A549 (cell line): ENCODE measurements at regions not wholly inside any gene's neighbourhood (a gene's known extent, or its start where the extent isn't known, plus 50 kb on each side); places are given as distances from the start of the nearest gene placed in this dataset.
A peak's percentile ranks its signal among the peaks of the same experiment; 100 is the strongest.

Source experiments
- ATAC-seq, 2 experiments: fragments of 200-7000 bp in 1 of 2; fragments of >200 bp in 1 of 2; cut with Nextera tagmentation in 1 of 2; cut with Tn5 transposase in 1 of 2; 3 replicates each; pipeline versions ENCODE4 v1.8.0 to v1.9.1; 2018 to 2020; ENCODE audit warnings: mild to moderate bottlenecking in 1 of 2, moderate library complexity in 1 of 2
- CTCF ChIA-PET: fragments of 300-600 bp; sonication (Branson Sonifier 250); formaldehyde crosslinking; extraction: SDS; loops from one replicate; lab custom pipeline; 2021; ENCODE audit warnings: antibody characterized with exemption, inconsistent platforms; lab: Yijun Ruan, JAX
- POLR2A ChIA-PET: fragments of 350-600 bp; formaldehyde crosslinking; extraction: SDS; loops from one replicate; lab custom pipeline; 2021; ENCODE audit warnings: antibody characterized with exemption, inconsistent platforms; lab: Yijun Ruan, JAX
- DNase-seq, 2 experiments: peaks; one replicate each; pipeline versions ENCODE4 v3.0.0 to v3.0.0-alpha.2; 2011 to 2016; ENCODE audit warnings: low read depth in 1 of 2, low spot score in 1 of 2
- FAIRE-seq: peaks from 2 replicates; lab custom pipeline; 2011; peaks lifted over from hg19 to GRCh38; lab: Jason Lieb, UNC
- H3K27ac ChIP-seq, 2 experiments: fragments of >200 bp; sonication (Bioruptor Twin); formaldehyde crosslinking; 3 replicates each; pipeline ENCODE4 v1.5.1; 2016 to 2017
- H3K4me1 ChIP-seq: fragments of >200 bp; sonication (Bioruptor Twin); formaldehyde crosslinking; 3 replicates; pipeline ENCODE4 v1.6.1; 2016
- H3K4me2 ChIP-seq: fragments of >200 bp; sonication (Bioruptor Twin); formaldehyde crosslinking; 3 replicates; pipeline ENCODE4 v1.6.1; 2016
- H3K4me3 ChIP-seq: fragments of >200 bp; sonication (Bioruptor Twin); formaldehyde crosslinking; 3 replicates; pipeline ENCODE4 v1.5.1; 2016
- H3K9me3 ChIP-seq: fragments of >200 bp; sonication (Bioruptor Twin); formaldehyde crosslinking; 3 replicates; pipeline ENCODE4 v1.6.1; 2016
- BCL3 ChIP-seq: fragments of >200 bp; sonication (Bioruptor Twin); formaldehyde crosslinking; IDR thresholded peaks from 3 replicates; pipeline ENCODE4 v1.6.1; 2016
- CBX8 ChIP-seq: fragments of 200-600 bp; sonication (generic); IDR thresholded peaks from 2 replicates; pipeline ENCODE4 v1.6.1; 2016
- CHD2 ChIP-seq: fragments of 150-350 bp; IDR thresholded peaks from 2 replicates; pipeline ENCODE4 v1.6.1; 2014; ENCODE audit warnings: low read length; ENCODE audit not compliant: partially characterized antibody
- CTCF ChIP-seq: fragments of >200 bp; sonication (Bioruptor Twin); formaldehyde crosslinking; IDR thresholded peaks from 3 replicates; pipeline ENCODE4 v1.5.1; 2016
- ELK1 ChIP-seq: fragments of 150-350 bp; IDR thresholded peaks from 2 replicates; pipeline ENCODE4 v1.6.1; 2014; ENCODE audit warnings: low read depth, mild to moderate bottlenecking, low read length
- EP300 ChIP-seq, 2 experiments: fragments of >200 bp; sonication (Bioruptor Twin); formaldehyde crosslinking; IDR thresholded peaks; 2 replicates in 1 of 2; 3 replicates in 1 of 2; pipeline ENCODE4 v1.6.1; 2016 to 2017
- FOSB ChIP-seq: fragments of 250-450 bp; sonication (Bioruptor Pico); IDR thresholded peaks from 2 replicates; pipeline ENCODE4 v1.5.0; 2020; ENCODE audit warnings: mild to moderate bottlenecking, moderate library complexity
- FOSL2 ChIP-seq, 2 experiments: fragments of 450-650 bp in 1 of 2; fragments of >200 bp in 1 of 2; sonication (Bioruptor Twin) in 1 of 2; formaldehyde crosslinking; IDR thresholded peaks; 2 replicates each; pipeline versions ENCODE4 v1.5.0 to v1.6.1; 2016 to 2020; ENCODE audit warnings: mild to moderate bottlenecking in 1 of 2, moderate library complexity in 1 of 2
- GATA3 ChIP-seq: IDR thresholded peaks from 2 replicates; pipeline ENCODE4 v1.6.1; 2012; ENCODE audit warnings: borderline replicate concordance
- HDAC2 ChIP-seq: fragments of 200-600 bp; sonication (generic); IDR thresholded peaks from 2 replicates; pipeline ENCODE4 v1.6.1; 2016
- HES2 ChIP-seq: fragments of >200 bp; sonication (Bioruptor Twin); formaldehyde crosslinking; IDR thresholded peaks from 2 replicates; pipeline ENCODE4 v1.6.1; 2016
- HMGXB4 ChIP-seq: fragments of 250-450 bp; sonication (Bioruptor Pico); IDR thresholded peaks from 2 replicates; pipeline ENCODE4 v1.5.0; 2021; ENCODE audit warnings: mild to moderate bottlenecking, moderate library complexity, borderline replicate concordance
- HOXA7 ChIP-seq: fragments of 250-450 bp; sonication (Bioruptor Pico); IDR thresholded peaks from 2 replicates; pipeline ENCODE4 v1.5.0; 2020; ENCODE audit warnings: mild to moderate bottlenecking, moderate library complexity
- JUN ChIP-seq, 2 experiments: fragments of >200 bp; sonication (Bioruptor Twin); formaldehyde crosslinking; IDR thresholded peaks; 2 replicates in 1 of 2; 3 replicates in 1 of 2; pipeline ENCODE4 v1.6.1; 2016 to 2017
- MAZ ChIP-seq: fragments of 150-350 bp; IDR thresholded peaks from 2 replicates; pipeline ENCODE4 v1.6.1; 2014; ENCODE audit warnings: antibody characterized with exemption, low read depth, low read length, borderline replicate concordance
- NFE2L2 ChIP-seq: fragments of 150-350 bp; conservative IDR thresholded peaks from 2 replicates; pipeline ENCODE4 v1.6.1; 2014; ENCODE audit warnings: low read length
- NR3C1 ChIP-seq: fragments of >200 bp; sonication (Bioruptor Twin); formaldehyde crosslinking; IDR thresholded peaks from 3 replicates; pipeline ENCODE4 v1.6.1; 2017
- POLR2AphosphoS2 ChIP-seq: conservative IDR thresholded peaks from 2 replicates; pipeline ENCODE4 v1.6.1; 2012; ENCODE audit warnings: low read length, improper control_type of control experiment, inconsistent platforms
- SMC3 ChIP-seq: fragments of >200 bp; sonication (Bioruptor Twin); formaldehyde crosslinking; IDR thresholded peaks from 3 replicates; pipeline ENCODE4 v1.6.1; 2018; ENCODE audit warnings: inconsistent platforms
- SREBF2 ChIP-seq: fragments of 450-650 bp; IDR thresholded peaks from 2 replicates; pipeline ENCODE4 v1.6.1; 2014; ENCODE audit warnings: mild to moderate bottlenecking, moderate library complexity
- TP53 ChIP-seq: fragments of 250-450 bp; sonication (Bioruptor Pico); IDR thresholded peaks from 2 replicates; pipeline ENCODE4 v1.5.0; 2021; ENCODE audit warnings: mild to moderate bottlenecking, moderate library complexity
- ZNF302 ChIP-seq: fragments of 250-450 bp; sonication (Bioruptor Pico); IDR thresholded peaks from 2 replicates; pipeline ENCODE4 v1.9.0; 2021; ENCODE audit warnings: inconsistent platforms, mild to moderate bottlenecking, moderate library complexity
- WGBS: methylation state at CpG from one replicate; pipeline ENCODE4 v1.1.6; 2017; ENCODE audit errors: missing lambda C conversion rate; 5-methylcytosine and 5-hydroxymethylcytosine counted together

GRCh38 chr7:131097662-131098376, 229.9 kb upstream of the MKLN1 start:
- H3K4me1 ChIP-seq, result peaks cover 51% of the 10 kb centered on the region
- H3K4me3 ChIP-seq, result no peak overlapping the region
- no peak for TF ChIP-seq CHD2
- peak; percentile 54; the same call in 1 of the 2 replicates for TF ChIP-seq HOXA7 (CRISPR knock-in tag)
- ATAC-seq (peak in 1 of 2 experiments; percentile 3; a peak in 2 of 6 replicates), DNase-seq (no peak), FAIRE-seq (no peak)
- 85% methylated on average over 13 of the region's 13 CpGs for WGBS
- CTCF ChIA-PET, result interaction anchor here (1.4 kb wide), 1 partner anchor 11 kb away, joined by 3 read pairs; no protein-coding TSS in a partner anchor
- H3K4me2 ChIP-seq, result no peak overlapping the region
- POLR2A ChIA-PET, result interaction anchor here (1.0 kb wide), 1 partner anchor 67 kb away, joined by 3 read pairs; no protein-coding TSS in a partner anchor
- no peak overlapping the region for H3K27ac ChIP-seq
- H3K9me3 ChIP-seq, result no peaks in the 10 kb centered on the region

- H3K4me3 ChIP-seq, result no peak overlapping the region
- ChIA-PET POLR2A (no interaction called here), CTCF (no interaction called here)
- WGBS, result 88% methylated on average over 3 of the region's 3 CpGs
- no peaks in the 10 kb centered on the region for H3K9me3 ChIP-seq
- no peak for FAIRE-seq
- H3K4me2 ChIP-seq, result no peak overlapping the region
- ATAC-seq, result no peak
- peaks cover 56% of the 10 kb centered on the region for H3K4me1 ChIP-seq
- DNase-seq, result no peak
- no peak overlapping the region for H3K27ac ChIP-seq
- no peak for TF ChIP-seq EP300 (IDR thresholded peaks at IDR 0.05)
- no peak for TF ChIP-seq TP53 (CRISPR knock-in tag)
- TF ChIP-seq, all 56 proteins: peak for 0
These were observed 229.1 kb upstream of the MKLN1 start for GRCh38 chr7:131098527-131098926.

- ATAC-seq (no peak), DNase-seq (no peak), FAIRE-seq (no peak)
- ChIA-PET POLR2A (no interaction called here), CTCF (no interaction called here)
- 90% methylated on average over 10 of the region's 10 CpGs for WGBS
- Histone ChIP-seq H3K4me1 (peaks cover 69% of the 10 kb centered on the region), H3K27ac (no peak overlapping the region), H3K4me2 (no peak overlapping the region), H3K4me3 (no peak overlapping the region), H3K9me3 (no peaks in the 10 kb centered on the region)
- no peak for TF ChIP-seq TP53 (CRISPR knock-in tag)
- TF ChIP-seq POLR2AphosphoS2, result 0 out of 2 replicates have a peak, but pooled peaks have one; percentile 55
These were observed 227.2 kb upstream of the MKLN1 start for GRCh38 chr7:131100357-131101054.

- CTCF ChIA-PET, result interaction anchor here (0.7 to 1.5 kb wide), 3 partner anchors 12 to 199 kb away, joined by 3 to 4 read pairs (median 3); no protein-coding TSS in a partner anchor
- peaks cover 48% of the 10 kb centered on the region for H3K4me1 ChIP-seq
- H3K27ac ChIP-seq, result 0 out of 6 replicates have a peak overlapping the region, but pooled peaks of 1 of the 2 experiments have one; percentile 1
- peak overlapping the region; percentile 98 for H3K4me2 ChIP-seq
- DNase-seq (no peak), FAIRE-seq (no peak), ATAC-seq (no peak)
- H3K4me3 ChIP-seq, result 0 out of 3 replicates have a peak overlapping the region, but pooled peaks have one; percentile 78
- no peaks in the 10 kb centered on the region for H3K9me3 ChIP-seq
- 73% methylated on average over 4 of the region's 4 CpGs for WGBS
- POLR2A ChIA-PET, result interaction anchor here (1.0 kb wide), 1 partner anchor 85 kb away, joined by 3 read pairs; no protein-coding TSS in a partner anchor
- TF ChIP-seq JUN (IDR thresholded peaks at IDR 0.05) (no peak), HMGXB4 (no peak), POLR2AphosphoS2 (no peak), HDAC2 (no peak), NR3C1 (no peak), NFE2L2 (no peak), CBX8 (no peak), GATA3 (no peak), FOSL2 (IDR thresholded peaks at IDR 0.05) (no peak), FOSL2 (CRISPR knock-in tag; IDR thresholded peaks at IDR 0.05) (no peak), MAZ (no peak), SMC3 (no peak), BCL3 (no peak), HES2 (no peak), CTCF (no peak), ZNF302 (CRISPR knock-in tag) (no peak), ELK1 (no peak), FOSB (CRISPR knock-in tag) (no peak), SREBF2 (no peak)
These were observed 223.7 kb upstream of the MKLN1 start for GRCh38 chr7:131103997-131104396.
